ENCODE measurements at regions not wholly inside any gene's neighbourhood (a gene's known extent, or its start where the extent isn't known, plus 50 kb on each side); places are given as distances from the start of the nearest gene placed in this dataset.
"Not testable (repeated sequence)": the region's sequence is repeated elsewhere in the genome, so short reads cannot be mapped to it uniquely, and the experiment has no call there.

DNA sequence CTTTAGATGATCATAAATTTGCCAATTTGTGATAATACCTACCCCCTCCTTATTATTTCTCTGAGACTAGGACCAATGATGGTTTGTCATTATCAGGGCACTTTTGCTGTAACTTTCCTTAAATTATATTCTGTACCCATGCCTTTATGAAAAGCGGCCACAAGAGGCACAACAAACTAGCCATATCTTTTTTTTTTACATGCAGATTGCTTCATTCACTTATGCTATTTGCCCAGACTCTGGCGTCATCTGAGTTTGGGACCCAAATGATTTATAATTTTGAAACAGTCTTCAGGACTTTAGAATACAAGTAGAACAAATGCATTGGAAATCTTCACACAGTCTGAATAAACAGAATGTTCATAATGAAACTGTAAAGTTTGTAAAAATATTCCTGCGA, 408.1 kb downstream of the MAT2B start:
- Histone ChIP-seq H3K4me3 (ENCODE audit: low read depth, low read length) (no peak overlapping the region), H3K27me3 (ENCODE audit: control insufficient read depth, insufficient read depth, low read length) (no peaks in the 10 kb centered on the region), H3K36me3 (ENCODE audit: control insufficient read depth, insufficient read depth, low read length) (no peaks in the 10 kb centered on the region)
- DNase-seq (ENCODE audit: low read depth) = no peak
- TF ChIP-seq, protein P1, sequence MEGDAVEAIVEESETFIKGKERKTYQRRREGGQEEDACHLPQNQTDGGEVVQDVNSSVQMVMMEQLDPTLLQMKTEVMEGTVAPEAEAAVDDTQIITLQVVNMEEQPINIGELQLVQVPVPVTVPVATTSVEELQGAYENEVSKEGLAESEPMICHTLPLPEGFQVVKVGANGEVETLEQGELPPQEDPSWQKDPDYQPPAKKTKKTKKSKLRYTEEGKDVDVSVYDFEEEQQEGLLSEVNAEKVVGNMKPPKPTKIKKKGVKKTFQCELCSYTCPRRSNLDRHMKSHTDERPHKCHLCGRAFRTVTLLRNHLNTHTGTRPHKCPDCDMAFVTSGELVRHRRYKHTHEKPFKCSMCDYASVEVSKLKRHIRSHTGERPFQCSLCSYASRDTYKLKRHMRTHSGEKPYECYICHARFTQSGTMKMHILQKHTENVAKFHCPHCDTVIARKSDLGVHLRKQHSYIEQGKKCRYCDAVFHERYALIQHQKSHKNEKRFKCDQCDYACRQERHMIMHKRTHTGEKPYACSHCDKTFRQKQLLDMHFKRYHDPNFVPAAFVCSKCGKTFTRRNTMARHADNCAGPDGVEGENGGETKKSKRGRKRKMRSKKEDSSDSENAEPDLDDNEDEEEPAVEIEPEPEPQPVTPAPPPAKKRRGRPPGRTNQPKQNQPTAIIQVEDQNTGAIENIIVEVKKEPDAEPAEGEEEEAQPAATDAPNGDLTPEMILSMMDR (IDR thresholded peaks at IDR 0.05; ENCODE audit: insufficient read depth, low read length, poor library complexity, severe bottlenecking) = no peak

DNA sequence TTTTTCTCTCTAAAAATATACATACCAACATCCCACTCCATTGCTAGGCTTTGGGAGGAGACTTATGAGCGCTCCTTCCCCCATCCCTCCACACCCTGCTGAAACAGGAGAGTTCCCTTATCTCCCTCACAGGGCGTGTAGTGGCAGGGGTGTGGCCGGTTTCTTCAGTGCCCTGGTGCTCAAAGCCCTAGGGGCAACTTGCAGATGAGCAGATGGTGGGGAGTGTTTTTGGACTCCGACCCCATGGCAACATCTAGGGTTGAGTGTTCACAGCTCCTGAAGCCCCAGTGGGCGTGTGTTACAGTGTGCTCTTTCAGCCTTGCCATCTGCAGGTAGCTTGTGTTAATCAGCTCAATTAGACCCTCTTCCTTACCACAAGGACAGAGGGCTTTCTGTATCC, 409.5 kb downstream of the MAT2B start:
- no peak for DNase-seq (ENCODE audit: low read depth)

DNA sequence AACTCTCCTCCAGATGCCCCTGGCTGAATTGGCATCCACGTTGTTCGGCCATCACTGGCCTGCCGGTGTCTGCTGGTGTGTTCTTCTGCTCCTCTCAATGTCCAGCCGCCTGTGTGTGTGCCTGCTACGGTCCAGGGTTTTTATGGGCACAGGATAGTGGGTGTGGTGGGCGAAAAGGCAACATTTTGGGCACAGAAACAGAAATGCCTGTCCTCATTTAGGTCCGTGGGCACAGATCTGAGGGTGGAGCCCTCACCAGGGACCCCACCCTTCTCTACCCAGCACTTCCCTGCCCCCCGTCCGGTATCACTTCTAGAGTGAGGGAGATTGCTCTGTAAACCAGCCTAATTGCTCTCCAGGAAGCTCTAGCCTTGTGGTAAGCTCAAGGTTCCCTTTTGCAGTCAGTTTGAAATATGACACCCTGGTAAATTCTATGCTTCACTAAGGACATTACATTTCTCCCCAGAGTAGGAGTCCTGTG, 410.1 kb downstream of the MAT2B start:
- H3K36me3 ChIP-seq (ENCODE audit: control insufficient read depth, insufficient read depth, low read length) = no peaks in the 10 kb centered on the region
- DNase-seq (ENCODE audit: low read depth) = no peak
- no peak overlapping the region for H3K4me3 ChIP-seq (ENCODE audit: low read depth, low read length)
- TF ChIP-seq, protein P1 (IDR thresholded peaks at IDR 0.05; ENCODE audit: insufficient read depth, low read length, poor library complexity, severe bottlenecking) = no peak
- no peaks in the 10 kb centered on the region for H3K27me3 ChIP-seq (ENCODE audit: control insufficient read depth, insufficient read depth, low read length)

More for the DNA sequence above, 409.5 kb downstream of the MAT2B start:
- TF ChIP-seq, protein P1 (IDR thresholded peaks at IDR 0.05; ENCODE audit: insufficient read depth, low read length, poor library complexity, severe bottlenecking) = no peak
- H3K36me3 ChIP-seq (ENCODE audit: control insufficient read depth, insufficient read depth, low read length) = no peaks in the 10 kb centered on the region
- H3K27me3 ChIP-seq (ENCODE audit: control insufficient read depth, insufficient read depth, low read length) = no peaks in the 10 kb centered on the region
- no peak overlapping the region for H3K4me3 ChIP-seq (ENCODE audit: low read depth, low read length)

DNA sequence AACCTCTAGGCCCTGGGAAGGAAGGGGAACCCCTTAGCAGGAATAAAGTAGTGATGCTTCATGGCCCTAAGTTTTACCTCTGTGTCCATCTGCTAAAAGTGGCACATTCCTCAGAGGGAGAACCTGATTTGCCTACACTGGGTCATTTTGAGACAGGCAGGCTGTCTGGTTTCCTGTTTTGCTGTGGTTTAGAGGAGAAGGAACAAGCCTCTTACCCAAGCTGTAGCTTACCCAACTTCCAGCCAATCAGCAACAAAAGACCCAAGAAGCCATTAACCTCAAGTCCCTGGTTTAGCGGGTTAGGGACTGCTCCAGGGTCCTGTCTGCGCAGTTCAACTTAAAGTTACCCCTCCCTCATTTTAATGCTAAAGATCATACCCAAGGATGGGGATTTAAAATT, 411.0 kb downstream of the MAT2B start:
- H3K4me3 ChIP-seq (ENCODE audit: low read depth, low read length) = no peak overlapping the region
- no peaks in the 10 kb centered on the region for H3K27me3 ChIP-seq (ENCODE audit: control insufficient read depth, insufficient read depth, low read length)
- H3K36me3 ChIP-seq (ENCODE audit: control insufficient read depth, insufficient read depth, low read length) = no peaks in the 10 kb centered on the region
- DNase-seq (ENCODE audit: low read depth) = no peak
- TF ChIP-seq, protein P1 (IDR thresholded peaks at IDR 0.05; ENCODE audit: insufficient read depth, low read length, poor library complexity, severe bottlenecking) = no peak

DNA sequence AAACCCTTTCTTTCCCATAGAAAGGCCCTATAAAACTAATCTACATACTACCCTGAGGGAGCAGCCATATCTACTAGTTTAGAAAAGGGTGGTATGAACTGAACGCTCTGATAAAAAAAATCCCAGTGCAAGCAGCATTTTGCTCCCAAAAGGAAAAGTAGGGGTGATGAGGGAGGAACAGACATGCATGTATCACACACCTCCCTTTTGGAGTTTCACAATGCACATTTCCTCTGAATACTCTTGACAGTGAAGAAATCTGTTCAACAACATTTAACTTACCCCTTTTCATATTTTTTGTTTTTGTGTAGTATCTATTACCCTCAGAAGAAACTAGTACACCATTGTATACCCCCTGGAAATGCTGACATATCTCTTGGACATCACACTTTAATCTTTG, 411.4 kb downstream of the MAT2B start:
- no peak for DNase-seq (ENCODE audit: low read depth)
- Histone ChIP-seq H3K4me3 (ENCODE audit: low read depth, low read length) (no peak overlapping the region), H3K36me3 (ENCODE audit: control insufficient read depth, insufficient read depth, low read length) (no peaks in the 10 kb centered on the region), H3K27me3 (ENCODE audit: control insufficient read depth, insufficient read depth, low read length) (no peaks in the 10 kb centered on the region)
- TF ChIP-seq, protein P1 (IDR thresholded peaks at IDR 0.05; ENCODE audit: insufficient read depth, low read length, poor library complexity, severe bottlenecking) = no peak

DNA sequence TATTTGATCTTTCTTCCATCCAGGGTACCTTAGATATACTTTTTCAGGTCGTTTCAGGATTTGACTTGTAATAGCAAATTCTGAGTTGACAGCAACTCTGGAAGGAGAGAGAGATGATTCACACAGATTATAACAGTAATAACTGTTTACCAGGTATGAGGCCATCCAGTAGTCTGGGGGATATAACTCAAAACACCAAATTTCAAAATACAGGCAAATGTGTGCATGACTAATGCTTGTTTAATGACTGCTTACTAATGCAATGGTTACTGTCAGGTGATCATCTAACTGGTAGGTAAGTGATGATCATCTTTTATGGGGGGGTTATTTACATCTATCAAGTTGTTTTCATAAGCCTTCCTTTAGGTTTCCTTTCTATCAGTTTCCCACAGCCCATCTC, 412.3 kb downstream of the MAT2B start:
- H3K4me3 ChIP-seq (ENCODE audit: low read depth, low read length) = no peak overlapping the region
- TF ChIP-seq, protein P1 (IDR thresholded peaks at IDR 0.05; ENCODE audit: insufficient read depth, low read length, poor library complexity, severe bottlenecking) = no peak
- H3K36me3 ChIP-seq (ENCODE audit: control insufficient read depth, insufficient read depth, low read length) = no peaks in the 10 kb centered on the region
- no peak for DNase-seq (ENCODE audit: low read depth)
- H3K27me3 ChIP-seq (ENCODE audit: control insufficient read depth, insufficient read depth, low read length) = no peaks in the 10 kb centered on the region

DNA sequence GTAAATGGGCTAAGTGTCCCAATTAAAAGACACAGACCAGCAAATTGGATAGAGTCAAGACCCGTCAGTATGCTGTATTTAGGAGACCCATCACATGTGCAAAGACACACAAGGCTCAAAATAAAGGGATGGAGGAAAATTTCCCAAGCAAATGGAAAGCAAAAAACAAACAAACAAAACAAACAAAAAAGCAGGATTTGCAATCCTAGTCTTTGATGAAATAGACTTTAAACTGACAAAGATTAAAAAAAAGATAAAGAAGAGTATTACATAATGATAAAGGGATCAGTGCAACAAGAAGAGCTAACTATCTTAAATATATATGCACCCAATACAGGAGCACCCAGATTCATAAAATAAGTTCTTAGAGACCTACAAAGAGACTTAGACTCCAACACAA, 429.6 kb downstream of the MAT2B start:
- H3K36me3 ChIP-seq (ENCODE audit: control insufficient read depth, insufficient read depth, low read length); DNase-seq (ENCODE audit: low read depth); H3K4me3 ChIP-seq (ENCODE audit: low read depth, low read length); H3K27me3 ChIP-seq (ENCODE audit: control insufficient read depth, insufficient read depth, low read length): not testable (repeated sequence)

Measured in kidney epithelial cell (primary cell).